Kidney epithelial cell (primary cell): ENCODE measurements at regions not wholly inside any gene's neighbourhood (a gene's known extent, or its start where the extent isn't known, plus 50 kb on each side); places are given as distances from the start of the nearest gene placed in this dataset.
"Not testable (repeated sequence)": the region's sequence is repeated elsewhere in the genome, so short reads cannot be mapped to it uniquely, and the experiment has no call there.

Experiments
- DNase-seq: peaks from one replicate; pipeline ENCODE4 v3.0.0-alpha.2; 2010; ENCODE audit warnings: low read depth
- H3K27me3 ChIP-seq: 2 replicates; pipeline ENCODE4 v1.6.0; 2011; ENCODE audit warnings: low read length; ENCODE audit not compliant: control insufficient read depth, insufficient read depth
- H3K36me3 ChIP-seq: 2 replicates; pipeline ENCODE4 v1.5.1; 2011; ENCODE audit warnings: low read length; ENCODE audit not compliant: control insufficient read depth, insufficient read depth
- H3K4me3 ChIP-seq: 2 replicates; pipeline ENCODE4 v1.5.1; 2011; ENCODE audit warnings: low read depth, mild to moderate bottlenecking, control low read depth, low read length
- TF ChIP-seq, protein P1 (sequence below): IDR thresholded peaks from 2 replicates; pipeline ENCODE4 v1.5.1; 2011; ENCODE audit warnings: mild to moderate bottlenecking, moderate library complexity, low read length, control low read depth, inconsistent platforms; ENCODE audit not compliant: insufficient read depth, poor library complexity, severe bottlenecking

DNA sequence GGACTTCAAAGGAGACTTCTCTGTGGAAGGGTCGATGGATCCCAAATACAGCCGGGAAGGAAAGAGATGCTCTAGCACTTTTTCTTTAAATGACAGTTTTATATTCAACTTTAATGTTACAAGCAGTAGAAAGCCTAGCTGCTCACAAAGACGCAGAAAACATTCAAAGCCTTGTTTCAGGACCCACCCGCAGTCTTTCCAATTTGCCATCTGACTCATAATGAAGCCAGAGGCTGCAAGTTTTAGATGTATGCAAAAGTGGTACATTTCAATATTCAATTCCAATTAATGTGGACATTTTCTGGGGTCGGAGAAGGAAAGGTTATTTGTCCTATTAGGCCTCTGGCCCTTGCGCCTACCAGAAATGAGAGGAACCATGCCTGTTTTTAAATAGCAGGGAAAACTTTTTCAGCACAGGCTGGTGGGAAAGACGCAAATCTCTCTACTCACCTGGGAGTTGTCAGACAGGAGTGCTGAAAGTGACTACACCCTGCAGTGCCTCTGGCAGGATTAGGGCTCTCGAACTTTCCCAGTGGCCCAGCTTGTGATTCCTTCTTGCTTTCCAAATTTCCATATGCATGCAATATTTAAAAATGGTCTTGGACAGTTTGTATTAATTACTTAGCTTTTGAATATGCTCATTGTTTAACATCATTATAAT, 117.4 kb upstream of the MBNL1 start:
- DNase-seq, result no peak
- no peaks in the 10 kb centered on the region for H3K27me3 ChIP-seq
- no peaks in the 10 kb centered on the region for H3K36me3 ChIP-seq
- H3K4me3 ChIP-seq, result no peak overlapping the region
- TF ChIP-seq, protein P1, sequence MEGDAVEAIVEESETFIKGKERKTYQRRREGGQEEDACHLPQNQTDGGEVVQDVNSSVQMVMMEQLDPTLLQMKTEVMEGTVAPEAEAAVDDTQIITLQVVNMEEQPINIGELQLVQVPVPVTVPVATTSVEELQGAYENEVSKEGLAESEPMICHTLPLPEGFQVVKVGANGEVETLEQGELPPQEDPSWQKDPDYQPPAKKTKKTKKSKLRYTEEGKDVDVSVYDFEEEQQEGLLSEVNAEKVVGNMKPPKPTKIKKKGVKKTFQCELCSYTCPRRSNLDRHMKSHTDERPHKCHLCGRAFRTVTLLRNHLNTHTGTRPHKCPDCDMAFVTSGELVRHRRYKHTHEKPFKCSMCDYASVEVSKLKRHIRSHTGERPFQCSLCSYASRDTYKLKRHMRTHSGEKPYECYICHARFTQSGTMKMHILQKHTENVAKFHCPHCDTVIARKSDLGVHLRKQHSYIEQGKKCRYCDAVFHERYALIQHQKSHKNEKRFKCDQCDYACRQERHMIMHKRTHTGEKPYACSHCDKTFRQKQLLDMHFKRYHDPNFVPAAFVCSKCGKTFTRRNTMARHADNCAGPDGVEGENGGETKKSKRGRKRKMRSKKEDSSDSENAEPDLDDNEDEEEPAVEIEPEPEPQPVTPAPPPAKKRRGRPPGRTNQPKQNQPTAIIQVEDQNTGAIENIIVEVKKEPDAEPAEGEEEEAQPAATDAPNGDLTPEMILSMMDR, result no peak

DNA sequence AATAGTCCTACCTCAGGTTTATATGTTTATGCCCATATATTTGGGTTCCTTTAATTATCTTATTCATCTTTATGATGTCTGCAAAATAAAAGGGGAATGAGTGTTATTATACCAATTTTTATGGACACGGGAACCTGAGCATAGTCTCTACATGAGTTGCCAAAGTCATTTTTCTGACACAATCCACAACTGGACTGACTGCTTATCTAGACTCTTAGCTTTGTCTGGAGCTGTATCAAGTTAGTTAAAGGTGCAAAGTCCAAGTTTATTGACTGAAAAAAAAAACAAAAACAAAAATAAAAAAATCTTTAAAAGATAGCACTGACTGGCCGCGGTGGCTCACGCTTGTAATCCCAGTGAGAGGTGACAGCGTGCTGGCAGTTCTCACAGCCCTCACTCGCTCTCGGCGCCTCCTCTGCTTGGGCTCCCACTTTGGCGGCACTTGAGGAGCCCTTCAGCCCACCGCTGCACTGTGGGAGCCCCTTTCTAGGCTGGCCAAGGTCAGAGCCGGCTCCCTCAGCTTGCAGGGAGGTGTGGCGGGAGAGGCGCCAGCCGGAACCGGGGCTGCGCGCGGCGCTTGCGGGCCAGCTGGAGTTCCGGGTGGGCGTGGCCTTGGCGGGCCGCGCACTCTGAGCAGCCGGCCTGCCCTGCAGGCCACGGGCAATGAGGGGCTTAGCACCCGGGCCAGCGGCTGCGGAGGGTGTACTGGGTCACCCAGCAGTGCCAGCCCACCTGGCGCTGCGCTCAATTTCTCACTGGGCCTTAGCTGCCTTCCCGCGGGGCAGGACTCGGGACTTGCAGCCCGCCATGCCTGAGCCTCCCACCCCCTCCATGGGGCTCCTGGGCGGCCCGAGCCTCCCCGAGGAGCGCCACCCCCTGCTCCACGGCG, 116.6 kb upstream of the MBNL1 start:
- not testable (repeated sequence) for DNase-seq, H3K36me3 ChIP-seq, H3K27me3 ChIP-seq, H3K4me3 ChIP-seq

DNA sequence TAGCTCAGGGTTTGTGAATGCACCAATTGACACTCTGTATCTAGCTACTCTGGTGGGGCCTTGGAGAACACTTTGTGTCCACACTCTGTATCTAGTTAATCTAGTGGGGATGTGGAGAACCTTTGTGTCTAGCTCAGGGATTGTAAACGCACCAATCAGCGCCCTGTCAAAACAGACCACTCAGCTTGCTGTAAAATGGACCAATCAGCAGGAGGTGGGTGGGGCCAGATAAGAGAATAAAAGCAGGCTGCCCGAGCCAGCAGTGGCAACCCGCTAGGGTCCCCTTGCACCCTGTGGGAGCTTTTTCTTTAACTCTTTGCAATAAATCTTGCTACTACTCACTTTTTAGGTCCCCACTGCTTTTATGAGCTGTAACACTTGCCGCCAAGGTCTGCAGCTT, 115.6 kb upstream of the MBNL1 start:
- not testable (repeated sequence) for H3K4me3 ChIP-seq, DNase-seq, H3K36me3 ChIP-seq, H3K27me3 ChIP-seq

DNA sequence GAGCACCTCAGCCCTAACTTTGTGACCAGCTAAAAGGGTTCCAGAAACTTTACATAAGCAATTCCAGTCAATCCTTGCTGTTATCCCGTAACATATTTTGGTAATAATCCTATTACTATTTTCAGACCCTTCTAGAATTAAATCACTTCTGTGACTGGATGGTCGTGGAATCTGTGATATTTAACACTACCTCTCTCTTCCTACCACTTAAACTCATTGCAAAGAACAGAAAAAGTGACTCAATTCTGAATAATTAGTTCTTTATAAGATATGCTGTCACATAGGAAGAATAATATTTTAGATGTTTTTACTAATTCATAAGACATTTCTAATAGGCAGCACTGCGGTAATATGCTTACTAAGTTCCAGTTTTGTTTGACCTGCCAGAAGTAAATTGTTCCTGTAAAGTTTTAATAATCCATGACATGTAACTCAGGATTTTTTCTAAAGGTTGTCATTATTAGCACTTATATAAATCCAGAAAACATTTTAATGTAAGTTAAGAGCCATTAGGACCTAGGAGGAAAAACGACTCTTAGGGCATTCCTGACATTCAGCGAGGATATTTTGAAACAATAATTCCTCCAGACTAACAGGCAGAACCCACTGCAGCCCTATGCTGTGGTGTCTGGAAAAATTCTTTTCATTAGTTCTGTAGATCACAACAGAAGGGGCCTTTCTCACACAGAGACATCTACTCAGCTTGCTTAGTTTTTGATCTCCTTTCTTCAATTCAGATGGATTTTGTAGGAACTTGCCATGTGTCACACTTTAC, 113.3 kb upstream of the MBNL1 start:
- no peak for DNase-seq

DNA sequence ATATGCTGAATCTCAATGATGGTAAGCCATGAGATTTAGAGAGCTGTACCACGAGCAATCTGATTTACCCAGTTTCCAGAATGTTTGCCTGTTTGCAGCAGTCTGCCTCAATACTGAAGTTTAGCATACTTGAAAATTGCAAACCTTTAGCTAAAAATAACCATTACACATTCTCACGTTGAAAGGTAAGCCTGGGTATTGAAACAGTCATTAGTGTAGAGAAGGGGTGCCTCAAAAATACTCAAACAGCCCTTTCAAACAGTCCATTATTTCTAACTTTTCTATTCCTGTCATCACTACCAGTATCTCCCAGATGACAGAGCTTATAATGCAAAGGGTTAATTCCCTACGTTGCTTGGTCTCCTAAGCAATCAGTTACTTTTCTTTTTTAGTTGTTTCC, 111.8 kb upstream of the MBNL1 start:
- Histone ChIP-seq H3K4me3 (no peak overlapping the region), H3K27me3 (no peaks in the 10 kb centered on the region), H3K36me3 (no peaks in the 10 kb centered on the region)
- no peak for DNase-seq
- TF ChIP-seq, protein P1, result no peak

More for the DNA sequence above, 113.3 kb upstream of the MBNL1 start:
- H3K4me3 ChIP-seq, result no peak overlapping the region
- TF ChIP-seq, protein P1, result no peak
- H3K36me3 ChIP-seq, result no peaks in the 10 kb centered on the region
- no peaks in the 10 kb centered on the region for H3K27me3 ChIP-seq

DNA sequence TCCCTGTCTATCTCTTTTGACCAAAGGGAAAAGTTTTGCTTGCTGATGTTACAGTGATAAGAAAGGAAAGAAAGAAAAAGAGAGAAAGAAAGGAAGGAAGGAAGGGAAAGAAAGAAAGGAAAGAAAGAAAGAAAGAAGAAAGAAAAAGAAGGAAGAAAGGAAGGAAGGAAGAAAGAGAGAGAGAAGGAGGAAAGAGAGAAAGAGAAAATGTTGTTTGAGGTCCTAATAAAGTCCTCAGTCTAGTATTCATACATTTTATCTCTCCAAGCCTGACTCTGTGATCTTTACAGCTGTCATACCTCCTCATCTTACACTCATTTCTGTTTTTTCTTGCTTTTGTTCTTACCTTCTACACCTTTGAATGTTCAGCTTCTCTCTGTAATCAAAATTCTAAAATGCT, 111.4 kb upstream of the MBNL1 start:
- H3K27me3 ChIP-seq, result no peaks in the 10 kb centered on the region
- no peak overlapping the region for H3K4me3 ChIP-seq
- no peak for DNase-seq
- TF ChIP-seq, protein P1, result no peak
- H3K36me3 ChIP-seq, result no peaks in the 10 kb centered on the region
